Mesenchymal stem cell (in vitro differentiated cells and primary cell): ENCODE measurements at regions not wholly inside any gene's neighbourhood (a gene's known extent, or its start where the extent isn't known, plus 50 kb on each side); places are given as distances from the start of the nearest gene placed in this dataset.

Experiments used
- DNase-seq: peaks from one replicate; pipeline ENCODE4 v3.0.0-alpha.2; 2013
- H2AFZ ChIP-seq: one replicate; pipeline ENCODE4 v1.6.1; 2013; ENCODE audit warnings: low read depth, mild to moderate bottlenecking, control low read depth, inconsistent platforms, low read length, moderate library complexity
- H2AK5ac ChIP-seq: 2 replicates; pipeline ENCODE4 v1.6.1; 2013; ENCODE audit warnings: low read length, moderate library complexity, mild to moderate bottlenecking, inconsistent platforms; ENCODE audit not compliant: severe bottlenecking
- H2BK120ac ChIP-seq: one replicate; pipeline ENCODE4 v1.6.1; 2013; ENCODE audit warnings: low read depth, mild to moderate bottlenecking, inconsistent platforms, low read length, moderate library complexity
- H2BK12ac ChIP-seq, 2 experiments: one replicate each; pipeline ENCODE4 v1.6.1; 2013; ENCODE audit warnings: inconsistent platforms in 2 of 2, low read length in 2 of 2, mild to moderate bottlenecking in 2 of 2, moderate library complexity in 2 of 2, control low read depth in 1 of 2
- H2BK15ac ChIP-seq: one replicate; pipeline ENCODE4 v1.6.1; 2013; ENCODE audit warnings: mild to moderate bottlenecking, low read depth, inconsistent platforms; ENCODE audit not compliant: poor library complexity, severe bottlenecking
- H2BK5ac ChIP-seq: 2 replicates; pipeline ENCODE4 v1.6.1; 2013; ENCODE audit warnings: low read depth, mild to moderate bottlenecking, low read length, control low read depth, inconsistent platforms; ENCODE audit not compliant: poor library complexity, severe bottlenecking
- H3K14ac ChIP-seq, 2 experiments: one replicate each; pipeline ENCODE4 v1.6.1; 2013; ENCODE audit warnings: inconsistent platforms in 2 of 2, low read length in 2 of 2, control low read depth in 1 of 2, mild to moderate bottlenecking in 1 of 2, moderate library complexity in 1 of 2
- H3K18ac ChIP-seq, 2 experiments: one replicate each; pipeline ENCODE4 v1.6.1; 2013; ENCODE audit warnings: inconsistent platforms in 2 of 2, low read length in 2 of 2, control low read depth in 1 of 2, low read depth in 1 of 2, mild to moderate bottlenecking in 1 of 2
- H3K23ac ChIP-seq, 2 experiments: one replicate each; pipeline ENCODE4 v1.6.1; 2013; ENCODE audit warnings: inconsistent platforms in 2 of 2, low read length in 2 of 2, mild to moderate bottlenecking in 2 of 2, moderate library complexity in 2 of 2, control low read depth in 1 of 2
- H3K27ac ChIP-seq: 2 replicates; pipeline ENCODE4 v1.5.1; 2013; ENCODE audit warnings: mild to moderate bottlenecking, moderate library complexity, low read length, control low read depth, inconsistent platforms; ENCODE audit not compliant: poor library complexity, severe bottlenecking
- H3K27me3 ChIP-seq, 2 experiments: 2 replicates each; pipeline versions ENCODE4 v1.6.1 to v1.7.0; 2013; ENCODE audit warnings: low read length in 2 of 2, mild to moderate bottlenecking in 2 of 2, moderate library complexity in 2 of 2, control low read depth in 1 of 2, inconsistent platforms in 1 of 2; ENCODE audit not compliant: control insufficient read depth in 1 of 2, insufficient read depth in 1 of 2
- H3K36me3 ChIP-seq, 2 experiments: 2 replicates each; pipeline versions ENCODE4 v1.6.1 to v1.7.0; 2013; ENCODE audit warnings: low read length in 2 of 2, control low read depth in 1 of 2, inconsistent platforms in 1 of 2, low read depth in 1 of 2, mild to moderate bottlenecking in 1 of 2; ENCODE audit not compliant: insufficient read depth in 2 of 2, control insufficient read depth in 1 of 2
- H3K4ac ChIP-seq, 2 experiments: one replicate each; pipeline ENCODE4 v1.6.1; 2013; ENCODE audit warnings: inconsistent platforms in 2 of 2, low read length in 2 of 2, mild to moderate bottlenecking in 2 of 2, moderate library complexity in 2 of 2, control low read depth in 1 of 2, low read depth in 1 of 2
- H3K4me1 ChIP-seq: 2 replicates; pipeline ENCODE4 v1.6.1; 2013; ENCODE audit warnings: low read depth, low read length, control low read depth; ENCODE audit not compliant: control insufficient read depth, insufficient read depth
- H3K4me2 ChIP-seq: 2 replicates; pipeline ENCODE4 v1.6.1; 2013; ENCODE audit warnings: low read length, mild to moderate bottlenecking, inconsistent platforms; ENCODE audit not compliant: poor library complexity, severe bottlenecking
- H3K4me3 ChIP-seq, 2 experiments: 2 replicates each; pipeline versions ENCODE4 v1.5.1 to v1.7.0; 2013; ENCODE audit warnings: low read length in 2 of 2, mild to moderate bottlenecking in 2 of 2, control low read depth in 1 of 2, low read depth in 1 of 2; ENCODE audit not compliant: insufficient read depth in 1 of 2
- H3K79me1 ChIP-seq: replicated peaks from 2 replicates; pipeline ENCODE4 v1.6.1; 2013; ENCODE audit warnings: mild to moderate bottlenecking, control low read depth, low read length, inconsistent platforms; ENCODE audit not compliant: poor library complexity, severe bottlenecking
- H3K9ac ChIP-seq: 2 replicates; pipeline ENCODE4 v1.7.0; 2013; ENCODE audit warnings: mild to moderate bottlenecking, low read length, moderate library complexity
- H3K9me3 ChIP-seq: 2 replicates; pipeline ENCODE4 v1.7.0; 2013; ENCODE audit warnings: mild to moderate bottlenecking, low read length; ENCODE audit not compliant: control insufficient read depth
- H4K8ac ChIP-seq: one replicate; pipeline ENCODE4 v1.6.1; 2013; ENCODE audit warnings: inconsistent platforms, mild to moderate bottlenecking, low read length, moderate library complexity
- H4K91ac ChIP-seq: one replicate; pipeline ENCODE4 v1.6.1; 2013; ENCODE audit warnings: mild to moderate bottlenecking, low read length, inconsistent platforms
- WGBS: methylation state at CpG from one replicate; pipeline ENCODE4 v1.1.7; 2013; ENCODE audit warnings: mixed read lengths; 5-methylcytosine and 5-hydroxymethylcytosine counted together

- no peak overlapping the region for H2AK5ac ChIP-seq
- no peaks in the 10 kb centered on the region for H3K36me3 ChIP-seq
- no peak overlapping the region for H3K4me2 ChIP-seq
- H3K18ac ChIP-seq = no peak overlapping the region
- peak overlapping the region; percentile 72 for H4K8ac ChIP-seq
- no peak overlapping the region for H4K91ac ChIP-seq
- H2AFZ ChIP-seq = no peak overlapping the region
- no peak overlapping the region for H3K9ac ChIP-seq
- peak; percentile 87 for DNase-seq
- H3K4me1 ChIP-seq = peaks cover 2% of the 10 kb centered on the region
- no peak overlapping the region for H2BK5ac ChIP-seq
- H3K4me3 ChIP-seq = peak overlapping the region in 1 of 2 experiments; percentile 14
- peak overlapping the region; percentile 34 for H2BK120ac ChIP-seq
- H3K27me3 ChIP-seq = no peaks in the 10 kb centered on the region
- H2BK12ac ChIP-seq = peak overlapping the region in 1 of 2 experiments; percentile 77
- no peak overlapping the region for H2BK15ac ChIP-seq
- no peak overlapping the region for H3K23ac ChIP-seq
- H3K4ac ChIP-seq = no peak overlapping the region
- 81% methylated on average over 5 of the region's 8 CpGs for WGBS
- H3K9me3 ChIP-seq = no peaks in the 10 kb centered on the region
- no peaks in the 10 kb centered on the region for H3K79me1 ChIP-seq
- no peak overlapping the region for H3K14ac ChIP-seq
- peak overlapping the region; percentile 43 for H3K27ac ChIP-seq
These were observed 707.5 kb upstream of the FZD8 start for GRCh38 chr10:36349445-36350078.

GRCh38 chr10:36345807-36346206, 703.7 kb upstream of the FZD8 start:
- H3K18ac ChIP-seq = peak overlapping the region in 1 of 2 experiments; percentile 33
- H3K27ac ChIP-seq = no peak overlapping the region
- no peak overlapping the region for H3K4me2 ChIP-seq
- no peak overlapping the region for H3K9ac ChIP-seq
- no peak overlapping the region for H3K4ac ChIP-seq
- no peak overlapping the region for H3K14ac ChIP-seq
- H3K4me1 ChIP-seq = no peaks in the 10 kb centered on the region
- H2AK5ac ChIP-seq = no peak overlapping the region
- H3K4me3 ChIP-seq = no peak overlapping the region
- no peaks in the 10 kb centered on the region for H3K36me3 ChIP-seq
- no peak overlapping the region for H2BK120ac ChIP-seq
- H2AFZ ChIP-seq = no peak overlapping the region
- DNase-seq = no peak
- no peak overlapping the region for H2BK5ac ChIP-seq
- H3K9me3 ChIP-seq = no peaks in the 10 kb centered on the region
- no peak overlapping the region for H2BK15ac ChIP-seq
- H3K79me1 ChIP-seq = no peaks in the 10 kb centered on the region
- H3K23ac ChIP-seq = no peak overlapping the region
- H4K91ac ChIP-seq = no peak overlapping the region
- H2BK12ac ChIP-seq = no peak overlapping the region
- H3K27me3 ChIP-seq = no peaks in the 10 kb centered on the region
- no peak overlapping the region for H4K8ac ChIP-seq

- Histone ChIP-seq H2BK15ac (no peak overlapping the region), H3K27ac (no peak overlapping the region), H3K9me3 (no peaks in the 10 kb centered on the region), H2AK5ac (no peak overlapping the region), H3K4me2 (no peak overlapping the region), H3K18ac (no peak overlapping the region), H4K91ac (no peak overlapping the region), H2BK12ac (no peak overlapping the region), H4K8ac (no peak overlapping the region), H3K36me3 (no peaks in the 10 kb centered on the region), H3K23ac (no peak overlapping the region), H2BK120ac (no peak overlapping the region), H2BK5ac (no peak overlapping the region), H2AFZ (no peak overlapping the region), H3K79me1 (no peaks in the 10 kb centered on the region), H3K14ac (no peak overlapping the region), H3K27me3 (no peaks in the 10 kb centered on the region), H3K4me1 (no peaks in the 10 kb centered on the region), H3K9ac (no peak overlapping the region), H3K4ac (no peak overlapping the region), H3K4me3 (no peak overlapping the region)
- no CpG with 5 or more reads among the region's 1 CpG for WGBS
- DNase-seq = no peak
These were observed 703.1 kb upstream of the FZD8 start for GRCh38 chr10:36345175-36345533.

GRCh38 chr10:36344240-36345174, 702.4 kb upstream of the FZD8 start:
- Histone ChIP-seq H3K79me1 (no peaks in the 10 kb centered on the region), H4K91ac (no peak overlapping the region), H3K27me3 (no peaks in the 10 kb centered on the region), H3K9me3 (no peaks in the 10 kb centered on the region), H2BK120ac (no peak overlapping the region), H3K14ac (no peak overlapping the region), H2BK12ac (no peak overlapping the region), H2BK15ac (no peak overlapping the region), H3K18ac (no peak overlapping the region), H2AFZ (no peak overlapping the region), H3K36me3 (no peaks in the 10 kb centered on the region), H3K4me2 (no peak overlapping the region), H3K4ac (no peak overlapping the region), H3K23ac (no peak overlapping the region), H2BK5ac (no peak overlapping the region), H4K8ac (no peak overlapping the region), H3K27ac (no peak overlapping the region), H2AK5ac (no peak overlapping the region), H3K9ac (peak overlapping the region; percentile 54), H3K4me1 (no peaks in the 10 kb centered on the region), H3K4me3 (no peak overlapping the region)
- peak; percentile 19 for DNase-seq
- 88% methylated on average over 4 of the region's 6 CpGs for WGBS
